Stimulated activated CD8-positive, alpha-beta memory T cell treated with anti-CD3 and anti-CD28 coated beads, Interleukin-15, amount 100 ng/mL, for 24 hours (primary cell): ENCODE measurements at regions not wholly inside any gene's neighbourhood (a gene's known extent, or its start where the extent isn't known, plus 50 kb on each side); places are given as distances from the start of the nearest gene placed in this dataset.
"Not testable (repeated sequence)": the region's sequence is repeated elsewhere in the genome, so short reads cannot be mapped to it uniquely, and the experiment has no call there.

Experiments
- DNase-seq: peaks from one replicate; pipeline ENCODE4 v3.0.0-alpha.2; 2020; ENCODE audit warnings: low read depth

GRCh38 chr2:2588777-2589176, 257.7 kb upstream of the MYT1L start:
- no peak for DNase-seq

GRCh38 chr2:2587354-2587753, 256.3 kb upstream of the MYT1L start:
- no peak for DNase-seq

GRCh38 chr2:2586931-2587330, 255.9 kb upstream of the MYT1L start:
- no peak for DNase-seq

GRCh38 chr2:2586068-2586776, 255.1 kb upstream of the MYT1L start:
- DNase-seq, result no peak

- DNase-seq, result no peak
Measured at GRCh38 chr2:2582998-2583545, 252.0 kb upstream of the MYT1L start.

- DNase-seq, result no peak
Measured at GRCh38 chr2:2581331-2582159, 250.5 kb upstream of the MYT1L start.

- DNase-seq, result not testable (repeated sequence)
Measured at GRCh38 chr2:2580841-2581240, 249.8 kb upstream of the MYT1L start.

GRCh38 chr2:2580341-2580740, 249.3 kb upstream of the MYT1L start:
- no peak for DNase-seq

- DNase-seq, result no peak
Measured at GRCh38 chr2:2579814-2580213, 248.7 kb upstream of the MYT1L start.

- DNase-seq, result no peak
Measured at GRCh38 chr2:2577407-2577831, 246.3 kb upstream of the MYT1L start.

- no peak for DNase-seq
Measured at GRCh38 chr2:2575870-2576386, 244.9 kb upstream of the MYT1L start.

GRCh38 chr2:2575181-2575577, 244.1 kb upstream of the MYT1L start:
- DNase-seq, result no peak

GRCh38 chr2:2574401-2575180, 243.5 kb upstream of the MYT1L start:
- no peak for DNase-seq

- no peak for DNase-seq
Measured at GRCh38 chr2:2573658-2574293, 242.7 kb upstream of the MYT1L start.

- DNase-seq, result no peak
Measured at GRCh38 chr2:2573205-2573604, 242.1 kb upstream of the MYT1L start.

- DNase-seq, result no peak
Measured at GRCh38 chr2:2572393-2573204, 241.5 kb upstream of the MYT1L start.

- DNase-seq, result no peak
Measured at GRCh38 chr2:2571301-2572150, 240.5 kb upstream of the MYT1L start.

GRCh38 chr2:2570871-2571270, 239.8 kb upstream of the MYT1L start:
- DNase-seq, result no peak

GRCh38 chr2:2570360-2570759, 239.3 kb upstream of the MYT1L start:
- no peak for DNase-seq

- no peak for DNase-seq
Measured at GRCh38 chr2:2569836-2570235, 238.8 kb upstream of the MYT1L start.
